ENCODE measurements at regions not wholly inside any gene's neighbourhood (a gene's known extent, or its start where the extent isn't known, plus 50 kb on each side); places are given as distances from the start of the nearest gene placed in this dataset.

DNA sequence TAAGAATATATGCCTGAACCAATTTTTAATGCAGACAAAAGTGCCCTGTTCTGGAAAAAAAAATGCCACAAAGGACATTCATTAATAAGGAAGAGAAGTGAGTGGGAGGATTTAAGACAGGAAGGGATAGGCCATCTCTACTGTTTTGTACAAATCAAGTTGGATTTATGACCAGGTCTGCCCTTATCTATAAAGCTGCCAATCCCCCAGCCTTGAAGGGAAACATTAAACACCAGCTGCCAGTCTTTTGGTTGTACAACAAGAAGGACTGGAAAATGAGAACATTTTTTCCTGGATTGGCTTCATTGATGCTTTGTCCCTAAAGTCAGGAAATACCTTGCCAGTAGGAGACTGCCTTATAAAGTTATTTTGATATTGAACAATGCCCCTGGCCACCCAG, 444.0 kb downstream of the NPHP4 start:
- no peak overlapping the region for H3K9ac ChIP-seq (ENCODE audit: low read depth in 1 of 2, low read length in 2 of 2)
- no peak for DNase-seq (ENCODE audit: low spot score)

DNA sequence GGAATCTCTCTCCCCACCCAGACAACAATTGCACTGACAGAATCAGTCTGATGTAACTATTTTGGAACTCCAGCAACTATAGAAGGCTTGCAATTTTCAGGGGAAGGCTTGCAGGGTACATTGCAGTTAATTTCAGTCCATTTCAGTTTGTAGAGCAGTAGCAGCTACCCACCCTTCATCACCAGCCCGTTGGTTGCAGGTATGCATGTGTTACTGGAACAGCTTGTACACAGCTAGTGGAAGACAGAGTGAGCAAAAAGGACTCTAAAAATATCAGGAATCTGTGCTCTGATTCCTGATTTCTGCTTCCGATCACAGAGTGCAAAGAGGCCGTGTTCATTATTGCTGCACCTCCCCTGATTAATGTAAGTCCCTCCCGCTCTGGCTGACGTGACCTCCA, 449.0 kb downstream of the NPHP4 start:
- Histone ChIP-seq H3K9ac (ENCODE audit: low read depth in 1 of 2, low read length in 2 of 2) (no peak overlapping the region), H3K27me3 (ENCODE audit: control insufficient read depth in 4 of 4, insufficient read depth in 4 of 4, low read length in 3 of 4) (peaks cover 0 to 9% (median 2%) of the 10 kb centered on the region in 4 donors), H3K27ac (ENCODE audit: low read depth in 1 of 2, low read length in 2 of 2) (no peak overlapping the region), H3K4me3 (ENCODE audit: low read depth in 1 of 3, low read length in 3 of 3) (no peak overlapping the region), H3K36me3 (ENCODE audit: control insufficient read depth in 4 of 4, insufficient read depth in 3 of 4, low read depth in 1 of 4, low read length in 3 of 4) (no peaks in the 10 kb centered on the region), H3K9me3 (ENCODE audit: control insufficient read depth in 4 of 4, low read length in 3 of 4) (peaks cover 0 to 4% (median 1%) of the 10 kb centered on the region in 4 donors), H3K4me1 (ENCODE audit: control insufficient read depth in 4 of 4, insufficient read depth in 4 of 4, low read length in 3 of 4) (no peaks in the 10 kb centered on the region)
- WGBS = 57% methylated on average over 5 of the region's 5 CpGs
- no peak for DNase-seq (ENCODE audit: low spot score)
- TF ChIP-seq NR2F2 (IDR thresholded peaks at IDR 0.05) (no peak), FOXA2 (IDR thresholded peaks at IDR 0.05) (no peak), GABPA (IDR thresholded peaks at IDR 0.05 in 1 of 2, conservative IDR thresholded peaks at IDR 0.05 in 1 of 2) (no peak), YY1 (IDR thresholded peaks at IDR 0.05) (no peak), TAF1 (conservative IDR thresholded peaks at IDR 0.05) (no peak), RAD21 (IDR thresholded peaks at IDR 0.05) (no peak)
- TF ChIP-seq, protein P1, sequence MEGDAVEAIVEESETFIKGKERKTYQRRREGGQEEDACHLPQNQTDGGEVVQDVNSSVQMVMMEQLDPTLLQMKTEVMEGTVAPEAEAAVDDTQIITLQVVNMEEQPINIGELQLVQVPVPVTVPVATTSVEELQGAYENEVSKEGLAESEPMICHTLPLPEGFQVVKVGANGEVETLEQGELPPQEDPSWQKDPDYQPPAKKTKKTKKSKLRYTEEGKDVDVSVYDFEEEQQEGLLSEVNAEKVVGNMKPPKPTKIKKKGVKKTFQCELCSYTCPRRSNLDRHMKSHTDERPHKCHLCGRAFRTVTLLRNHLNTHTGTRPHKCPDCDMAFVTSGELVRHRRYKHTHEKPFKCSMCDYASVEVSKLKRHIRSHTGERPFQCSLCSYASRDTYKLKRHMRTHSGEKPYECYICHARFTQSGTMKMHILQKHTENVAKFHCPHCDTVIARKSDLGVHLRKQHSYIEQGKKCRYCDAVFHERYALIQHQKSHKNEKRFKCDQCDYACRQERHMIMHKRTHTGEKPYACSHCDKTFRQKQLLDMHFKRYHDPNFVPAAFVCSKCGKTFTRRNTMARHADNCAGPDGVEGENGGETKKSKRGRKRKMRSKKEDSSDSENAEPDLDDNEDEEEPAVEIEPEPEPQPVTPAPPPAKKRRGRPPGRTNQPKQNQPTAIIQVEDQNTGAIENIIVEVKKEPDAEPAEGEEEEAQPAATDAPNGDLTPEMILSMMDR (IDR thresholded peaks at IDR 0.05; ENCODE audit: low read depth, low read length, missing input control) = no peak
- TF ChIP-seq, protein P2, sequence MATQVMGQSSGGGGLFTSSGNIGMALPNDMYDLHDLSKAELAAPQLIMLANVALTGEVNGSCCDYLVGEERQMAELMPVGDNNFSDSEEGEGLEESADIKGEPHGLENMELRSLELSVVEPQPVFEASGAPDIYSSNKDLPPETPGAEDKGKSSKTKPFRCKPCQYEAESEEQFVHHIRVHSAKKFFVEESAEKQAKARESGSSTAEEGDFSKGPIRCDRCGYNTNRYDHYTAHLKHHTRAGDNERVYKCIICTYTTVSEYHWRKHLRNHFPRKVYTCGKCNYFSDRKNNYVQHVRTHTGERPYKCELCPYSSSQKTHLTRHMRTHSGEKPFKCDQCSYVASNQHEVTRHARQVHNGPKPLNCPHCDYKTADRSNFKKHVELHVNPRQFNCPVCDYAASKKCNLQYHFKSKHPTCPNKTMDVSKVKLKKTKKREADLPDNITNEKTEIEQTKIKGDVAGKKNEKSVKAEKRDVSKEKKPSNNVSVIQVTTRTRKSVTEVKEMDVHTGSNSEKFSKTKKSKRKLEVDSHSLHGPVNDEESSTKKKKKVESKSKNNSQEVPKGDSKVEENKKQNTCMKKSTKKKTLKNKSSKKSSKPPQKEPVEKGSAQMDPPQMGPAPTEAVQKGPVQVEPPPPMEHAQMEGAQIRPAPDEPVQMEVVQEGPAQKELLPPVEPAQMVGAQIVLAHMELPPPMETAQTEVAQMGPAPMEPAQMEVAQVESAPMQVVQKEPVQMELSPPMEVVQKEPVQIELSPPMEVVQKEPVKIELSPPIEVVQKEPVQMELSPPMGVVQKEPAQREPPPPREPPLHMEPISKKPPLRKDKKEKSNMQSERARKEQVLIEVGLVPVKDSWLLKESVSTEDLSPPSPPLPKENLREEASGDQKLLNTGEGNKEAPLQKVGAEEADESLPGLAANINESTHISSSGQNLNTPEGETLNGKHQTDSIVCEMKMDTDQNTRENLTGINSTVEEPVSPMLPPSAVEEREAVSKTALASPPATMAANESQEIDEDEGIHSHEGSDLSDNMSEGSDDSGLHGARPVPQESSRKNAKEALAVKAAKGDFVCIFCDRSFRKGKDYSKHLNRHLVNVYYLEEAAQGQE (IDR thresholded peaks at IDR 0.05) = no peak

More for the DNA sequence above, 444.0 kb downstream of the NPHP4 start:
- Histone ChIP-seq H3K4me1 (ENCODE audit: control insufficient read depth in 4 of 4, insufficient read depth in 4 of 4, low read length in 3 of 4) (no peaks in the 10 kb centered on the region), H3K4me3 (ENCODE audit: low read depth in 1 of 3, low read length in 3 of 3) (no peak overlapping the region), H3K9me3 (ENCODE audit: control insufficient read depth in 4 of 4, low read length in 3 of 4) (no peaks in the 10 kb centered on the region), H3K27ac (ENCODE audit: low read depth in 1 of 2, low read length in 2 of 2) (no peak overlapping the region), H3K36me3 (ENCODE audit: control insufficient read depth in 4 of 4, insufficient read depth in 3 of 4, low read depth in 1 of 4, low read length in 3 of 4) (no peaks in the 10 kb centered on the region), H3K27me3 (ENCODE audit: control insufficient read depth in 4 of 4, insufficient read depth in 4 of 4, low read length in 3 of 4) (peaks cover 0 to 4% (median under 1%) of the 10 kb centered on the region in 4 donors)
- TF ChIP-seq RXRA (IDR thresholded peaks at IDR 0.05) = no peak
- no peak for TF ChIP-seq GABPA (IDR thresholded peaks at IDR 0.05 in 1 of 2, conservative IDR thresholded peaks at IDR 0.05 in 1 of 2)
- no peak for TF ChIP-seq TAF1 (conservative IDR thresholded peaks at IDR 0.05)
- no peak for TF ChIP-seq YY1 (IDR thresholded peaks at IDR 0.05)
- TF ChIP-seq HNF4A (conservative IDR thresholded peaks at IDR 0.05) = no peak
- TF ChIP-seq, protein P2 (IDR thresholded peaks at IDR 0.05) = no peak
- TF ChIP-seq, protein P1 (IDR thresholded peaks at IDR 0.05; ENCODE audit: low read depth, low read length, missing input control) = no peak
- TF ChIP-seq RAD21 (IDR thresholded peaks at IDR 0.05) = no peak
- TF ChIP-seq, protein P3, sequence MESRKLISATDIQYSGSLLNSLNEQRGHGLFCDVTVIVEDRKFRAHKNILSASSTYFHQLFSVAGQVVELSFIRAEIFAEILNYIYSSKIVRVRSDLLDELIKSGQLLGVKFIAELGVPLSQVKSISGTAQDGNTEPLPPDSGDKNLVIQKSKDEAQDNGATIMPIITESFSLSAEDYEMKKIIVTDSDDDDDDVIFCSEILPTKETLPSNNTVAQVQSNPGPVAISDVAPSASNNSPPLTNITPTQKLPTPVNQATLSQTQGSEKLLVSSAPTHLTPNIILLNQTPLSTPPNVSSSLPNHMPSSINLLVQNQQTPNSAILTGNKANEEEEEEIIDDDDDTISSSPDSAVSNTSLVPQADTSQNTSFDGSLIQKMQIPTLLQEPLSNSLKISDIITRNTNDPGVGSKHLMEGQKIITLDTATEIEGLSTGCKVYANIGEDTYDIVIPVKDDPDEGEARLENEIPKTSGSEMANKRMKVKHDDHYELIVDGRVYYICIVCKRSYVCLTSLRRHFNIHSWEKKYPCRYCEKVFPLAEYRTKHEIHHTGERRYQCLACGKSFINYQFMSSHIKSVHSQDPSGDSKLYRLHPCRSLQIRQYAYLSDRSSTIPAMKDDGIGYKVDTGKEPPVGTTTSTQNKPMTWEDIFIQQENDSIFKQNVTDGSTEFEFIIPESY (IDR thresholded peaks at IDR 0.05) = no peak
- TF ChIP-seq, protein P4, sequence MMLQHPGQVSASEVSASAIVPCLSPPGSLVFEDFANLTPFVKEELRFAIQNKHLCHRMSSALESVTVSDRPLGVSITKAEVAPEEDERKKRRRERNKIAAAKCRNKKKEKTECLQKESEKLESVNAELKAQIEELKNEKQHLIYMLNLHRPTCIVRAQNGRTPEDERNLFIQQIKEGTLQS (IDR thresholded peaks at IDR 0.05) = no peak
- no peak for TF ChIP-seq JUND (IDR thresholded peaks at IDR 0.05)
- no peak for TF ChIP-seq NR2F2 (IDR thresholded peaks at IDR 0.05)
- TF ChIP-seq SP1 (IDR thresholded peaks at IDR 0.05) = no peak
- TF ChIP-seq HNF4G (IDR thresholded peaks at IDR 0.05) = no peak
- no peak for TF ChIP-seq EGR1 (IDR thresholded peaks at IDR 0.05; ENCODE audit: low read depth in 2 of 2)
